ENCODE measurements at regions not wholly inside any gene's neighbourhood (a gene's known extent, or its start where the extent isn't known, plus 50 kb on each side); places are given as distances from the start of the nearest gene placed in this dataset.
A peak's percentile ranks its signal among the peaks of the same experiment; 100 is the strongest.

- intact Hi-C loops (cut with micrococcal nuclease) = no loop called here
- H3K9ac ChIP-seq (ENCODE audit: insufficient read depth, low read length, poor library complexity, severe bottlenecking) = no peak overlapping the region
- DNase-seq = peak; percentile 18 to 70 (median 41)
- no peaks in the 10 kb centered on the region for H3K79me2 ChIP-seq (ENCODE audit: insufficient read depth, low read length)
- H3K4me1 Mint-ChIP-seq = peaks cover 19% of the 10 kb centered on the region
- 50% methylated on average over 1 of the region's 4 CpGs for WGBS (ENCODE audit: insufficient coverage)
- no peaks in the 10 kb centered on the region for H3K36me3 ChIP-seq (replicated peaks in 1 of 2; ENCODE audit: control insufficient read depth in 1 of 2, insufficient read depth in 2 of 2, low read length in 2 of 2)
- H3K4me3 ChIP-seq (replicated peaks in 1 of 3; ENCODE audit: low read depth in 2 of 3, low read length in 3 of 3) = peak overlapping the region; percentile 15 to 68 (median 45)
- H3K27ac ChIP-seq (ENCODE audit: low read depth in 1 of 2, low read length in 2 of 2) = peak overlapping the region in 1 of 2 donors; percentile 76
- H3K4me3 Mint-ChIP-seq = peak overlapping the region; percentile 16 to 28
- no peaks in the 10 kb centered on the region for H3K27me3 Mint-ChIP-seq (ENCODE audit: low read depth in 3 of 3)
- H3K4me1 ChIP-seq (ENCODE audit: control insufficient read depth in 1 of 2, insufficient read depth in 2 of 2, low read length in 2 of 2) = peaks cover 17 to 19% of the 10 kb centered on the region in 2 donors
- peak overlapping the region; percentile 64 for H3K4me2 ChIP-seq (replicated peaks; ENCODE audit: extremely low read depth, low read length, poor library complexity, severe bottlenecking)
- H3K36me3 Mint-ChIP-seq = no peaks in the 10 kb centered on the region
- peaks cover 0 to 8% (median 4%) of the 10 kb centered on the region in 7 donors for H3K9me3 Mint-ChIP-seq
- peak overlapping the region in 5 of 7 donors; percentile 28 to 88 (median 75) for H3K27ac Mint-ChIP-seq
- no peaks in the 10 kb centered on the region for H3K9me3 ChIP-seq (replicated peaks in 1 of 2; ENCODE audit: control insufficient read depth in 1 of 2, insufficient read depth in 1 of 2, low read length in 2 of 2)
- TF ChIP-seq CTCF (IDR thresholded peaks at IDR 0.05) = no peak
- peak overlapping the region; percentile 39 for H2AFZ ChIP-seq (ENCODE audit: insufficient read depth, low read depth, low read length, poor library complexity, severe bottlenecking)
- no peaks in the 10 kb centered on the region for H3K27me3 ChIP-seq (ENCODE audit: control insufficient read depth in 2 of 2, insufficient read depth in 2 of 2, low read length in 2 of 2)
- no peaks in the 10 kb centered on the region for H4K20me1 ChIP-seq (ENCODE audit: insufficient read depth, low read length)
Observed at GRCh38 chr1:73593804-73594203, 604.2 kb downstream of the LRRIQ3 start.

GRCh38 chr1:73593364-73593763 lies 604.6 kb downstream of the LRRIQ3 start:
- peak overlapping the region; percentile 39 for H2AFZ ChIP-seq (ENCODE audit: insufficient read depth, low read depth, low read length, poor library complexity, severe bottlenecking)
- intact Hi-C loops (cut with micrococcal nuclease) = no loop called here
- peaks cover 17 to 19% of the 10 kb centered on the region in 2 donors for H3K4me1 ChIP-seq (ENCODE audit: control insufficient read depth in 1 of 2, insufficient read depth in 2 of 2, low read length in 2 of 2)
- no peaks in the 10 kb centered on the region for H3K36me3 Mint-ChIP-seq
- no peaks in the 10 kb centered on the region for H4K20me1 ChIP-seq (ENCODE audit: insufficient read depth, low read length)
- peak overlapping the region; percentile 15 to 68 (median 45) for H3K4me3 ChIP-seq (replicated peaks in 1 of 3; ENCODE audit: low read depth in 2 of 3, low read length in 3 of 3)
- H3K27ac ChIP-seq (ENCODE audit: low read depth in 1 of 2, low read length in 2 of 2) = peak overlapping the region in 1 of 2 donors; percentile 76
- no CpG with 5 or more reads among the region's 3 CpGs for WGBS (ENCODE audit: insufficient coverage)
- H3K79me2 ChIP-seq (ENCODE audit: insufficient read depth, low read length) = no peaks in the 10 kb centered on the region
- H3K27me3 ChIP-seq (ENCODE audit: control insufficient read depth in 2 of 2, insufficient read depth in 2 of 2, low read length in 2 of 2) = no peaks in the 10 kb centered on the region
- H3K9ac ChIP-seq (ENCODE audit: insufficient read depth, low read length, poor library complexity, severe bottlenecking) = no peak overlapping the region
- peaks cover 19% of the 10 kb centered on the region for H3K4me1 Mint-ChIP-seq
- H3K9me3 ChIP-seq (replicated peaks in 1 of 2; ENCODE audit: control insufficient read depth in 1 of 2, insufficient read depth in 1 of 2, low read length in 2 of 2) = no peaks in the 10 kb centered on the region
- no peaks in the 10 kb centered on the region for H3K27me3 Mint-ChIP-seq (ENCODE audit: low read depth in 3 of 3)
- H3K27ac Mint-ChIP-seq = peak overlapping the region in 5 of 7 donors; percentile 28 to 88 (median 75)
- TF ChIP-seq CTCF (IDR thresholded peaks at IDR 0.05) = no peak
- H3K9me3 Mint-ChIP-seq = peaks cover 0 to 6% (median 4%) of the 10 kb centered on the region in 7 donors
- H3K36me3 ChIP-seq (replicated peaks in 1 of 2; ENCODE audit: control insufficient read depth in 1 of 2, insufficient read depth in 2 of 2, low read length in 2 of 2) = no peaks in the 10 kb centered on the region
- H3K4me2 ChIP-seq (replicated peaks; ENCODE audit: extremely low read depth, low read length, poor library complexity, severe bottlenecking) = peak overlapping the region; percentile 64
- H3K4me3 Mint-ChIP-seq = peak overlapping the region; percentile 10 to 28
- DNase-seq = peak; percentile 19 to 58 (median 29)
